ENCODE measurements at regions not wholly inside any gene's neighbourhood (a gene's known extent, or its start where the extent isn't known, plus 50 kb on each side); places are given as distances from the start of the nearest gene placed in this dataset.

GRCh38 chr13:53474878-53475277, 446.3 kb downstream of the OLFM4 start:
- TF ChIP-seq, protein P1, sequence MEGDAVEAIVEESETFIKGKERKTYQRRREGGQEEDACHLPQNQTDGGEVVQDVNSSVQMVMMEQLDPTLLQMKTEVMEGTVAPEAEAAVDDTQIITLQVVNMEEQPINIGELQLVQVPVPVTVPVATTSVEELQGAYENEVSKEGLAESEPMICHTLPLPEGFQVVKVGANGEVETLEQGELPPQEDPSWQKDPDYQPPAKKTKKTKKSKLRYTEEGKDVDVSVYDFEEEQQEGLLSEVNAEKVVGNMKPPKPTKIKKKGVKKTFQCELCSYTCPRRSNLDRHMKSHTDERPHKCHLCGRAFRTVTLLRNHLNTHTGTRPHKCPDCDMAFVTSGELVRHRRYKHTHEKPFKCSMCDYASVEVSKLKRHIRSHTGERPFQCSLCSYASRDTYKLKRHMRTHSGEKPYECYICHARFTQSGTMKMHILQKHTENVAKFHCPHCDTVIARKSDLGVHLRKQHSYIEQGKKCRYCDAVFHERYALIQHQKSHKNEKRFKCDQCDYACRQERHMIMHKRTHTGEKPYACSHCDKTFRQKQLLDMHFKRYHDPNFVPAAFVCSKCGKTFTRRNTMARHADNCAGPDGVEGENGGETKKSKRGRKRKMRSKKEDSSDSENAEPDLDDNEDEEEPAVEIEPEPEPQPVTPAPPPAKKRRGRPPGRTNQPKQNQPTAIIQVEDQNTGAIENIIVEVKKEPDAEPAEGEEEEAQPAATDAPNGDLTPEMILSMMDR (IDR thresholded peaks at IDR 0.05; ENCODE audit: poor library complexity): no peak
- TF ChIP-seq EZH2 (IDR thresholded peaks at IDR 0.05; ENCODE audit: borderline replicate concordance): no peak
